Skeletal muscle satellite cell (primary cell): ENCODE measurements at regions not wholly inside any gene's neighbourhood (a gene's known extent, or its start where the extent isn't known, plus 50 kb on each side); places are given as distances from the start of the nearest gene placed in this dataset.
"Not testable (repeated sequence)": the region's sequence is repeated elsewhere in the genome, so short reads cannot be mapped to it uniquely, and the experiment has no call there.

Experiments used
- H3K27me3 ChIP-seq: 2 replicates; pipeline ENCODE4 v1.7.0; 2013; ENCODE audit warnings: low read length; ENCODE audit not compliant: control insufficient read depth, insufficient read depth
- H3K36me3 ChIP-seq: 2 replicates; pipeline ENCODE4 v1.7.0; 2013; ENCODE audit warnings: mild to moderate bottlenecking, control low read depth, low read length; ENCODE audit not compliant: insufficient read depth
- H3K4me1 ChIP-seq: 2 replicates; pipeline ENCODE4 v1.7.0; 2013; ENCODE audit warnings: low read length; ENCODE audit not compliant: control insufficient read depth, insufficient read depth
- H3K4me2 ChIP-seq: 2 replicates; pipeline ENCODE4 v1.7.0; 2013; ENCODE audit warnings: mild to moderate bottlenecking, low read length
- H3K4me3 ChIP-seq: 2 replicates; pipeline ENCODE4 v1.7.0; 2013; ENCODE audit warnings: low read length
- H3K9ac ChIP-seq: 2 replicates; pipeline ENCODE4 v1.7.0; 2013; ENCODE audit warnings: mild to moderate bottlenecking, low read depth, low read length, moderate library complexity
- H3K9me3 ChIP-seq: replicated peaks from 2 replicates; pipeline ENCODE4 v1.7.0; 2013; ENCODE audit warnings: mild to moderate bottlenecking, control low read depth, low read length

DNA sequence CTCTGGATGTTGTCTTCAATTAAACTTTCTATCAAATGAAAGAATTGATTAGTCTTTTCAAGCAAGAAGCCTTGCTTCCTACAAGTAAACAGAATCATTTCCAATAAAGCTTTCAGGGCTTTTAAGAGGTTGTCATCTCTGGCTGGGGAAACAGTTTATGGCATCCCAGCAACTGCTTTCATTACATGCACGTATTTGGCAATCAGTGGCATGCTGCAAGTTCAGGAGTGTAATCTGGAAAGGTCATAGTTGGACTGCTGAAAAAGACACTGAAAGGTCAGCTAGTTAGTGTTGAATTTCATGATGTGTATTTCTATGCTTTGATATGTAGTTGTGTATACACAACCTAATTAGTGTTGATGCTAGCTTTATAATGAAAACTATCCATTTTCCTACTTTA lies 332.9 kb downstream of the DSC3 start:
- Histone ChIP-seq H3K4me3 (no peak overlapping the region), H3K36me3 (no peaks in the 10 kb centered on the region), H3K27me3 (no peaks in the 10 kb centered on the region), H3K4me1 (no peaks in the 10 kb centered on the region), H3K9ac (no peak overlapping the region), H3K9me3 (peaks cover 5% of the 10 kb centered on the region), H3K4me2 (no peak overlapping the region)

DNA sequence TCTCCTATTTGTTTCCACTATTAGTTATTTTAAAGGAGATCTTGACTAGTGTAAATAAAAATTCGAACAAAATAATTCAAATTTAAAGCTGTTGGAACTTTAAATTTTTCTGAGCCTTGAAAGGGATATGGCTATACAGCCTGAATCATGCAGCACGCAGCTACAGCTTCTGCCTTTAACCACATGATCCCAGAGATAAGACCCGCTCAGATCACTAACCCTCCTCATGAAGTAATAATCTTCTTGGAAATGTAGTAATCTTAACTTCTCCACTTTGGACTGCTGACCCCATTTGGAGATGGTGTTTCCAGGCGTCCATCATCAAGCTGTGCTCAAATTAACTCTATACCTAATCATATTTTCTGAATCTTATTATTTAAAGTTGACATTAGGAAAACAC lies 336.6 kb downstream of the DSC3 start:
- H3K9ac ChIP-seq: no peak overlapping the region
- no peak overlapping the region for H3K4me2 ChIP-seq
- no peak overlapping the region for H3K4me3 ChIP-seq
- H3K9me3 ChIP-seq: peaks cover 3% of the 10 kb centered on the region
- H3K4me1 ChIP-seq: no peaks in the 10 kb centered on the region
- H3K27me3 ChIP-seq: no peaks in the 10 kb centered on the region
- no peaks in the 10 kb centered on the region for H3K36me3 ChIP-seq

DNA sequence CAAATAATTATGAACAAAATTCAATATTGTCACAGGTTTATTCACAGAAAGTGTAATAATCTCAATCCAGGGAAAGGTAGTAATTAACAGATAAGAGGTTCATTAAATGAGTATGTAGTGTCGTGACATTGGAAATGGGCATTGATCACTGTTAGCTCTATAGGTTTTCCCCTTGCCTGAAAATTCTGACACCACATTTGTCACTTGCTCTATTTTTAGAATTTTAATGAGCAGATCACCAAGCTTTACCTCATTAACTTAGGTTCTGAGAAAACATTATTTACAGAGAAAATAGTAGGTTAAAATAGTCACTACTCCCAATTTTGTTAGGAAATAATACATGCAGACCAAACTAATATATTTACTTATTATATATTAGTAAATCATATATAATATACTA lies 344.0 kb downstream of the DSC3 start:
- H3K9ac ChIP-seq: no peak overlapping the region

DNA sequence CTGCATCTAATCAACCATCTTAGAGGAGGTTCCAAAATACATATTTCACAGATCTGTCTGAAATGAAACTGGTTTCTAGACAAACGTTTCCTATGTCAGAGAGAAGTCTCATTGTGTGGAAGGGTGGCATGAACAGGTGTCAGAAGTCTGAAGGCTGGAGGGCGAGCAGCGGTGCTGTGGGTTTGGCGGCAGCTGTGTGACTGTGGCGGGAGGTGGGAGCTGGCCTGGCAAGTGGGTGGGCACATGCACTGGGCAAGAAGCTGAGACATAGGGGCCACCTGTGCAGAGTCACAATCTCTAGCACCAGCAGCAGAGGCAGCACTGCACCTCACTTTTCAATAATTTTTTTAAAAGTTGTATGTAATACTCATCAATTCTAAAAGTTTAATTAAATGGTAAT lies 346.3 kb downstream of the DSC3 start:
- no peaks in the 10 kb centered on the region for H3K36me3 ChIP-seq
- no peaks in the 10 kb centered on the region for H3K27me3 ChIP-seq
- no peak overlapping the region for H3K4me3 ChIP-seq
- H3K9me3 ChIP-seq: peaks cover 8% of the 10 kb centered on the region
- no peaks in the 10 kb centered on the region for H3K4me1 ChIP-seq
- no peak overlapping the region for H3K9ac ChIP-seq
- no peak overlapping the region for H3K4me2 ChIP-seq

More for the DNA sequence above, 344.0 kb downstream of the DSC3 start:
- Histone ChIP-seq H3K4me1 (no peaks in the 10 kb centered on the region), H3K4me2 (no peak overlapping the region), H3K27me3 (no peaks in the 10 kb centered on the region), H3K9me3 (peaks cover 8% of the 10 kb centered on the region), H3K4me3 (no peak overlapping the region), H3K36me3 (no peaks in the 10 kb centered on the region)

DNA sequence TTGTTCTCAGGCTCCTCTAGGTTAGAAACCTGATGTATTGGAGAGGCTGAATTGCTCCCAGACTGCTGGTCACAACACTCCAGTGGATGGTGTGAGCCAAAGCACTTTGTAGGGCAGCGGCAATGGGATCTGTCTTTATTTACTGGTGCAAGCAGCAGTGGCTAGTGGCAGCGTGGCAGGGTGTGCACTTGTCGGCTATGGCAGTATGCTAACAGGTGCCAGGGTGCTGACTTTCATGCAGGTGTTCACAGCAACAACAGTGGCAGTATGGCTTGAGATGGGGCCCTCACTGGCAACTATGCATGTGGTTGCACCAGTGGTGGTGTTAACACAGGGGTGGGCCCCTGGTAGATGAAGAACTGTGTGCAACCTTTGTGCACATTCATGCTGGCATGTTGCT lies 347.8 kb downstream of the DSC3 start:
- no peak overlapping the region for H3K9ac ChIP-seq
- no peaks in the 10 kb centered on the region for H3K4me1 ChIP-seq
- H3K4me2 ChIP-seq: no peak overlapping the region
- H3K4me3 ChIP-seq: no peak overlapping the region
- H3K36me3 ChIP-seq: no peaks in the 10 kb centered on the region
- H3K27me3 ChIP-seq: no peaks in the 10 kb centered on the region
- peaks cover 8% of the 10 kb centered on the region for H3K9me3 ChIP-seq

DNA sequence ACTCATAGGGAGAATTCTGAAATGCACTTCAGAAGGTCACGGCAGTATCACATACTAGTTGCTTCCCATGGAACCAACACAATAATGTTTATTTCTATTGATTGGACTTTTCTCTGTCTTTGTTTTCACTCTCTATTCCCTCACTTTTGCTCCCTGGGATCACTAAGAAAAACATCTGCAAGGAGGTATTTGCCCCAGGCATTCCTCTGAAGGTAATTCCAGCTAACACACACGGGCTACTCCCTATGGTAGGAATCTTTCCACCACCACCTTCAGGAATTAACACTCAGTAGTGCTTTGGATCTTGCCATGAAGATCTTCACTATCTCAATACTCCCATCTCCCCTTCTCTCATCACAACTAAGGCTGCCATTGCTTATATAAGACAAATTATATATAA lies 353.3 kb downstream of the DSC3 start:
- Histone ChIP-seq H3K27me3 (no peaks in the 10 kb centered on the region), H3K36me3 (no peaks in the 10 kb centered on the region), H3K4me2 (no peak overlapping the region), H3K9me3 (no peaks in the 10 kb centered on the region), H3K4me3 (no peak overlapping the region), H3K4me1 (no peaks in the 10 kb centered on the region), H3K9ac (no peak overlapping the region)

DNA sequence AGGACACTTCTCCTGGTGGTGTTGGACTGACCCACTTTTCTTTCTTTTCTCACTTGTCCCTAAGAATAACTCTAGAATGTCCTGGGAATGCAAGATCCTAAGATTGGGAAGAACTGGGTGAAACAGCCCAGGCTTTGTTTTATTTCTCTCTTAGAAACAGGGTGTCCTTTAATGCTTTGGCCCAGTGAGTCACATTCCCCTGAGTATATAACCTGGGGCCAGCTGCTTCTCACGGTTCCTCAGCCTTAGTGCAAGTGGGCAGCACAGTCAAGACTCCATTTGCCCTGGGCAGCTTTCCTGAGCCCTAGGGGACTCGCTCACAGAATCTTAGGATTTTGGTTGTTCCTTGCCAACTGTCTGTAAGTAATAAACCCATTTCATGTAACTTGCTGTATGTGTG lies 355.0 kb downstream of the DSC3 start:
- H3K4me3 ChIP-seq: no peak overlapping the region
- H3K27me3 ChIP-seq: no peaks in the 10 kb centered on the region
- H3K9me3 ChIP-seq: no peaks in the 10 kb centered on the region
- no peak overlapping the region for H3K9ac ChIP-seq
- H3K36me3 ChIP-seq: no peaks in the 10 kb centered on the region
- no peak overlapping the region for H3K4me2 ChIP-seq
- H3K4me1 ChIP-seq: no peaks in the 10 kb centered on the region

DNA sequence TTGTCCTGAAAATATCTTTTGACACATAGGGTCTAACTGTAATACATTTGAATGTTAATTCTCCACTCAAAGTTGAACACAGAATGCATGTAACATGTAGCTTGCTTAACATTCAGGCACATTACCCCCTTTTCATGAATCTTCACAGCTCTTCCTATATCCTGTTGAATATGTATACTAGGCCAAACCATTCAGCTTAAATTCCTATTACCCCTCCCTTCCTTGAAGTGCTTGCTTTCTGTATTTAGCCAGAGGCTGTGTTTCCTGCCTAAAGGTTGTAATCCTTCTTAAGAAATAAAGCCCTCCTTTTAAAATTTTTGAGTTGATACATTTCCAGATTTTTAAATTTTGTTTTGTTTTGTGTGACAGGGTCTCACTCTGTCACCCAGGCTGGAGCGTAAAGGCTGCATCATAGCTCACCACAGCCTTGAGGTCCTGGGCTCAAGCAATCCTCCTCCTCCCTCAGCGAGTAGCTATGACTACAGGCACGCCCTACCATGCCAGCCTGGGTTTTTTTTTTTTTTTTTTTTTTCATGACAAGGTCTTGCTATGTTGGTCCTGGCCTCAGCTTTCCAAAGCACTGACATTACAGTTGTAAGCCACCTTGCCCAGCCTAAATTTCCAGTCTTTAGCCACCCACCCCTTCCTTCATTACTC lies 357.6 kb downstream of the DSC3 start:
- Histone ChIP-seq H3K4me2 (no peak overlapping the region), H3K9ac (no peak overlapping the region), H3K27me3 (no peaks in the 10 kb centered on the region), H3K4me3 (no peak overlapping the region), H3K36me3 (no peaks in the 10 kb centered on the region), H3K4me1 (no peaks in the 10 kb centered on the region), H3K9me3 (no peaks in the 10 kb centered on the region)

DNA sequence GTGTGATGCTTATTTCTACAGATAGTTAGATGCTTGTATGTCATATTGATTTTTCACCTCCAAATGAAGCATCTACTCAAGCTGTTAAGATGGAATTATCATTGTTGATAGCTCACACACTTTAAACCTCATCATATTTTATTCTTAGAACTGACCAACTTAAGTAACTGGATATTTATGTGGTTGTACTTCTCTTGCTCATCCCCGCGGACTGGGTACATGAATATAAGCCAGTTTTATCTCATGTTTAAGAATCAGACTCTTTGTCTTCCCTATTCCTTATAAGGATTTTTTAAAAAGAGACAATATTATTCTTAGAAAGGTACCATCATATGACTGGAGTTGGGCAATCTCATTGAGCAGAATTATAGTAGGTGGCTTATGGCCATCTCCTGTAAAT lies 358.7 kb downstream of the DSC3 start:
- Histone ChIP-seq H3K27me3 (no peaks in the 10 kb centered on the region), H3K4me3 (no peak overlapping the region), H3K4me1 (no peaks in the 10 kb centered on the region), H3K9ac (no peak overlapping the region), H3K4me2 (no peak overlapping the region), H3K9me3 (no peaks in the 10 kb centered on the region), H3K36me3 (no peaks in the 10 kb centered on the region)

DNA sequence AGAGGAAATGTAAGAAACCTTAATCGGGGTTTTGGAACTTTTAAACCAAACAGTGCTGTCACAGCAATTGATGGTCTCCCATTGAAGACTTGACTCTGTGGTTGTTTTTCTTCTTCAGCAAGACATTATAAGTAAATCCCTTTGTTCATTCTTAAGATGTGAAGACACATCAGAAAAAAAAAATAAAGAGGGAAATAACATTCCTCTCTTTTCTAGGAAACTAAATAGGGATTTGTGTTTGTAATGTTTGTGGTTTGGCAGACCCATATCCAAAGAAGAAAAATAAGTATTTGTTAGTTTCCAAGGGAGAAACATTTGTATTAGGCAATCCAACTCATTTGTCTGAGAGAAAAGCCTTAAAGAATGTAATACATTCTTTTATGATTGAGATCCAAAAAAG lies 359.9 kb downstream of the DSC3 start:
- Histone ChIP-seq H3K4me3 (no peak overlapping the region), H3K27me3 (no peaks in the 10 kb centered on the region), H3K4me1 (no peaks in the 10 kb centered on the region), H3K9ac (no peak overlapping the region), H3K9me3 (no peaks in the 10 kb centered on the region), H3K4me2 (no peak overlapping the region), H3K36me3 (no peaks in the 10 kb centered on the region)

DNA sequence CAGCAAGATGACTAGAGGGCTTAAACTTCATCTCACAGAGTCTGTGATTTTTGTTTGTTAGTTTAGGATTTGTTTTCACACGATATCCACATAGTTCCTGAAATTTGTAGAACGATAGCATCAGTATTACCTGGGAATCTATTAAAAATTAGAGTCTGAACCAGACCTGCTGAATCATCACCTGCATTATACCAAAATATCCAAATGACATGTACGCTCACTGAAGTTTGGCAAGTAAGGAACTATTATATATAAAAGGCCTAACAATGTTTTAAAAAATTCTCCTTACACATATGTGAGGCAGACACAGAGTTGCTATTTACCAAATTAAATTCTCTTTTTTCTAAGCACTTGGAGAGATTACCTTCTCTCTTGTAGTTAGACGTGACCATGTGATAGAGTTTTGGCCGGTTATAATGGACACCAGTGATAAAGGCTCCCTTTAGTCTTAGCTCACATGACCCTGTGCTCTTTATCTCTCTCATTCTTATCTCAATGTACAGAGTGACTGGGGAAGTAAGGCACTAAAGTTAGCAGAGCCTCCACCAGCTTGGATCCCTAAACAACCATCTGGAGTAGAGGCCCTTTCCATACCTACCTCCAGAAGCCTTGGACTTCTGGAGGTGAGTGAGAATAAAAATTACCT lies 363.1 kb downstream of the DSC3 start:
- no peak overlapping the region for H3K9ac ChIP-seq
- H3K4me1 ChIP-seq: no peaks in the 10 kb centered on the region
- H3K4me3 ChIP-seq: no peak overlapping the region
- H3K9me3 ChIP-seq: peaks cover 7% of the 10 kb centered on the region
- H3K27me3 ChIP-seq: no peaks in the 10 kb centered on the region
- no peaks in the 10 kb centered on the region for H3K36me3 ChIP-seq
- H3K4me2 ChIP-seq: no peak overlapping the region

DNA sequence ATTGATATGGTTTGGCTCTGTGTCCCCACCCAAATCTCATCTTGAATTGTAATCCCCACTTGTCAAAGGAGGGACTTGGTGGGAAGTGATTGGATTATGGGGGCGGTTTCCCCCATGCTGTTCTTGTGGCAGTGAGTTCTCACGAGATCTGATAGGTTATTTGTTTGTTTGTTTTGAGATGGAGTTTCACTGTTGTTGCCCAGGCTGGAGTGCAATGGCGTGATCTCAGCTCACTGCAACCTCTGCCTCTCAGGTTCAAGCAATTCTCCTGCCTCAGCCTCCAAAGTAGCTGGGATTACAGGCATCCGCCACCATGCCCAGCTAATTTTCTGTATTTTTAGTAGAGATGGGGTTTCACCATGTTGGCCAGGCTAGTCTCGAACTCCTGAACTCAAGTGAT lies 364.7 kb downstream of the DSC3 start:
- H3K27me3 ChIP-seq, H3K4me1 ChIP-seq, H3K4me3 ChIP-seq: not testable (repeated sequence)

More for the DNA sequence above, 364.7 kb downstream of the DSC3 start:
- not testable (repeated sequence) for H3K9me3 ChIP-seq, H3K9ac ChIP-seq, H3K36me3 ChIP-seq, H3K4me2 ChIP-seq
